PC-3 (cell line): ENCODE measurements at regions not wholly inside any gene's neighbourhood (a gene's known extent, or its start where the extent isn't known, plus 50 kb on each side); places are given as distances from the start of the nearest gene placed in this dataset.

Source experiments
- ATAC-seq: fragments of 200-7000 bp; cut with Tn5 transposase; 2 replicates; pipeline ENCODE4 v1.9.1; 2020; ENCODE audit warnings: mild to moderate bottlenecking, moderate library complexity
- BruUV-seq: library from RNA; stranded (reverse); fragments of 400-500 nt; replicated peaks from 2 replicates; lab custom pipeline; 2021; lab: Mats Ljungman, UMichigan
- CTCF ChIA-PET: fragments of 300-600 bp; sonication (Branson Sonifier 250); formaldehyde crosslinking; loops from one replicate; lab custom pipeline; 2022; ENCODE audit warnings: antibody characterized with exemption; lab: Charles Lee
- POLR2A ChIA-PET: fragments of 300-600 bp; sonication (Branson Sonifier 250); formaldehyde crosslinking; loops from one replicate; lab custom pipeline; 2022; ENCODE audit warnings: antibody characterized with exemption; ENCODE audit not compliant: unreplicated experiment; lab: Charles Lee
- DNase-seq: peaks from one replicate; pipeline ENCODE4 v3.0.0-alpha.2; 2015
- H2AFZ ChIP-seq: fragments of 300-600 bp; sonication (generic); 2 replicates; pipeline ENCODE4 v1.6.0; 2016; ENCODE audit warnings: antibody characterized with exemption, low read length
- H3F3A ChIP-seq: fragments of 300-600 bp; sonication (generic); one replicate; pipeline ENCODE4 v1.6.0; 2017; ENCODE audit warnings: antibody characterized with exemption, low read length, control low read depth, mild to moderate bottlenecking; ENCODE audit not compliant: unreplicated experiment
- H3K27ac ChIP-seq: fragments of 300-600 bp; sonication (generic); 2 replicates; pipeline ENCODE4 v1.5.1; 2016; ENCODE audit warnings: mild to moderate bottlenecking, low read length
- H3K27me3 ChIP-seq: fragments of 300-600 bp; sonication (generic); 2 replicates; pipeline ENCODE4 v1.6.1; 2016; ENCODE audit warnings: low read length, mixed read lengths
- H3K36me3 ChIP-seq: fragments of 300-600 bp; sonication (generic); 2 replicates; pipeline ENCODE4 v1.6.1; 2016; ENCODE audit warnings: low read depth, mixed run types, low read length, mixed read lengths
- H3K4me1 ChIP-seq: fragments of 300-600 bp; sonication (generic); 2 replicates; pipeline ENCODE4 v1.5.1; 2016; ENCODE audit warnings: low read length; ENCODE audit not compliant: insufficient read depth
- H3K4me2 ChIP-seq: fragments of 300-600 bp; sonication (generic); 2 replicates; pipeline ENCODE4 v1.6.0; 2016; ENCODE audit warnings: low read length
- H3K4me3 ChIP-seq: fragments of 300-600 bp; sonication (generic); 2 replicates; pipeline ENCODE4 v1.5.1; 2016; ENCODE audit warnings: mild to moderate bottlenecking, low read length, mixed read lengths
- H3K79me2 ChIP-seq: fragments of 300-600 bp; sonication (generic); 2 replicates; pipeline ENCODE4 v1.6.1; 2017; ENCODE audit warnings: low read length, mixed read lengths
- H3K9ac ChIP-seq: fragments of 300-600 bp; sonication (generic); 2 replicates; pipeline ENCODE4 v1.6.0; 2016; ENCODE audit warnings: mild to moderate bottlenecking, low read length
- H3K9me2 ChIP-seq: fragments of 300-600 bp; sonication (generic); replicated peaks from 2 replicates; pipeline ENCODE4 v1.6.1; 2016; ENCODE audit warnings: mixed run types, low read length, mixed read lengths
- H3K9me3 ChIP-seq: fragments of 300-600 bp; sonication (generic); 2 replicates; pipeline ENCODE4 v1.6.1; 2016; ENCODE audit warnings: low read length, mixed read lengths
- H4K20me1 ChIP-seq: fragments of 300-600 bp; sonication (generic); 2 replicates; pipeline ENCODE4 v1.6.1; 2016; ENCODE audit warnings: low read length, mixed read lengths
- CTCF ChIP-seq: fragments of 300-600 bp; sonication (generic); conservative IDR thresholded peaks from 2 replicates; pipeline ENCODE4 v1.5.1; 2017; ENCODE audit warnings: antibody characterized with exemption, low read depth, mild to moderate bottlenecking, low read length
- EZH2 ChIP-seq: fragments of 300-600 bp; sonication (generic); IDR thresholded peaks from one replicate; pipeline ENCODE4 v1.6.1; 2017; ENCODE audit warnings: antibody characterized with exemption, mild to moderate bottlenecking, low read length; ENCODE audit not compliant: unreplicated experiment
- EZH2phosphoT487 ChIP-seq: fragments of 300-600 bp; sonication (generic); IDR thresholded peaks from 2 replicates; pipeline ENCODE4 v1.6.1; 2018; ENCODE audit warnings: mild to moderate bottlenecking, antibody characterized with exemption, low read length, borderline replicate concordance
- intact Hi-C: fragments of 100-400 bp; cut with micrococcal nuclease; formaldehyde crosslinking; loops from 2 replicates; pipeline ENCODE4 v1.9.0; 2023

- no peaks in the 10 kb centered on the region for H4K20me1 ChIP-seq
- intact Hi-C loops = no loop called here
- CTCF ChIA-PET = no interaction called here
Measured at GRCh38 chr3:1892459-1892858, 206.2 kb upstream of the CNTN4 start.

GRCh38 chr3:1902416-1902815 lies 196.2 kb upstream of the CNTN4 start:
- ATAC-seq (no peak), DNase-seq (no peak)
- H4K20me1 ChIP-seq = no peaks in the 10 kb centered on the region
- ChIA-PET CTCF (no interaction called here), POLR2A (no interaction called here)
- no peak overlapping the region for H2AFZ ChIP-seq
- BruUV-seq = no TSS peak
- no peaks in the 10 kb centered on the region for H3K27me3 ChIP-seq
- no peaks in the 10 kb centered on the region for H3K4me1 ChIP-seq
- no peak overlapping the region for H3K4me3 ChIP-seq
- H3K4me2 ChIP-seq = no peak overlapping the region
- H3K9me3 ChIP-seq = peaks cover 29% of the 10 kb centered on the region
- TF ChIP-seq EZH2 (no peak), EZH2phosphoT487 (no peak), CTCF (no peak)
- intact Hi-C loops = no loop called here
- H3K9me2 ChIP-seq = no peaks in the 10 kb centered on the region
- no peaks in the 10 kb centered on the region for H3K36me3 ChIP-seq
- H3F3A ChIP-seq = no peaks in the 10 kb centered on the region
- no peak overlapping the region for H3K9ac ChIP-seq
- H3K79me2 ChIP-seq = no peaks in the 10 kb centered on the region
- no peak overlapping the region for H3K27ac ChIP-seq

More at GRCh38 chr3:1892459-1892858, 206.2 kb upstream of the CNTN4 start:
- BruUV-seq = no TSS peak
- no peak for ATAC-seq
- H3K9me2 ChIP-seq = no peaks in the 10 kb centered on the region
- H3K79me2 ChIP-seq = no peaks in the 10 kb centered on the region
- POLR2A ChIA-PET = no interaction called here
- H3F3A ChIP-seq = no peaks in the 10 kb centered on the region
- no peak overlapping the region for H3K27ac ChIP-seq
- no peak for DNase-seq
- H3K27me3 ChIP-seq = no peaks in the 10 kb centered on the region
- H3K4me3 ChIP-seq = no peak overlapping the region
- no peak overlapping the region for H3K4me2 ChIP-seq
- H3K36me3 ChIP-seq = no peaks in the 10 kb centered on the region
- H3K4me1 ChIP-seq = no peaks in the 10 kb centered on the region
- no peak overlapping the region for H3K9ac ChIP-seq
- H3K9me3 ChIP-seq = peaks cover 37% of the 10 kb centered on the region; the same call in 1 of the 2 replicates
- TF ChIP-seq CTCF (no peak), EZH2 (no peak), EZH2phosphoT487 (no peak)
- H2AFZ ChIP-seq = no peak overlapping the region

GRCh38 chr3:1903111-1903510 lies 195.6 kb upstream of the CNTN4 start:
- H3K9me3 ChIP-seq = peaks cover 29% of the 10 kb centered on the region
- DNase-seq = no peak
- no peak overlapping the region for H3K4me3 ChIP-seq
- H3K36me3 ChIP-seq = no peaks in the 10 kb centered on the region
- H3K27me3 ChIP-seq = no peaks in the 10 kb centered on the region
- ChIA-PET CTCF (no interaction called here), POLR2A (no interaction called here)
- no peaks in the 10 kb centered on the region for H3F3A ChIP-seq
- intact Hi-C loops = no loop called here
- no peak for ATAC-seq
- H3K4me1 ChIP-seq = no peaks in the 10 kb centered on the region
- no peaks in the 10 kb centered on the region for H3K79me2 ChIP-seq
- H3K27ac ChIP-seq = no peak overlapping the region
- no peak overlapping the region for H3K4me2 ChIP-seq
- H4K20me1 ChIP-seq = no peaks in the 10 kb centered on the region
- no peak overlapping the region for H2AFZ ChIP-seq
- H3K9ac ChIP-seq = no peak overlapping the region
- TF ChIP-seq EZH2 = no peak
- no peak for TF ChIP-seq CTCF
- TF ChIP-seq EZH2phosphoT487 = no peak
- H3K9me2 ChIP-seq = no peaks in the 10 kb centered on the region
- no TSS peak for BruUV-seq
